KMS-11 (cell line): ENCODE measurements at regions not wholly inside any gene's neighbourhood (a gene's known extent, or its start where the extent isn't known, plus 50 kb on each side); places are given as distances from the start of the nearest gene placed in this dataset.

Experiments used
- H2AFZ ChIP-seq: fragments of 200-600 bp; sonication (generic); 2 replicates; pipeline ENCODE4 v1.6.1; 2016; ENCODE audit warnings: antibody characterized with exemption, mixed run types, low read depth
- H3K27ac ChIP-seq: fragments of 200-600 bp; sonication (generic); 2 replicates; pipeline ENCODE4 v1.6.1; 2016; ENCODE audit warnings: mild to moderate bottlenecking, mixed run types
- H3K27me3 ChIP-seq: fragments of 200-600 bp; sonication (generic); 2 replicates; pipeline ENCODE4 v1.6.1; 2017; ENCODE audit warnings: mild to moderate bottlenecking, low read depth, mixed run types, moderate library complexity; ENCODE audit not compliant: insufficient read depth
- H3K36me3 ChIP-seq: fragments of 200-600 bp; sonication (generic); 2 replicates; pipeline ENCODE4 v1.6.1; 2017; ENCODE audit warnings: mild to moderate bottlenecking, mixed run types; ENCODE audit not compliant: insufficient read depth
- H3K4me1 ChIP-seq: fragments of 200-600 bp; sonication (generic); 2 replicates; pipeline ENCODE4 v1.6.1; 2016; ENCODE audit warnings: mild to moderate bottlenecking, low read depth, mixed run types; ENCODE audit not compliant: poor library complexity, severe bottlenecking
- H3K4me2 ChIP-seq: fragments of 200-600 bp; sonication (generic); 2 replicates; pipeline ENCODE4 v1.7.0; 2016; ENCODE audit warnings: mild to moderate bottlenecking, mixed run types
- H3K4me3 ChIP-seq: fragments of 200-600 bp; sonication (generic); IDR thresholded peaks from 2 replicates; pipeline ENCODE4 v1.6.1; 2017; ENCODE audit warnings: low read depth, low read length, mixed read lengths; ENCODE audit not compliant: insufficient read depth
- H3K79me2 ChIP-seq: fragments of 200-600 bp; sonication (generic); 2 replicates; pipeline ENCODE4 v1.6.1; 2016; ENCODE audit warnings: low read depth, mixed run types; ENCODE audit not compliant: insufficient read depth
- H3K9ac ChIP-seq: fragments of 200-600 bp; sonication (generic); 2 replicates; pipeline ENCODE4 v1.6.1; 2016; ENCODE audit warnings: mild to moderate bottlenecking, mixed run types
- H4K20me1 ChIP-seq: fragments of 200-600 bp; sonication (generic); 2 replicates; pipeline ENCODE4 v1.6.1; 2016; ENCODE audit warnings: mild to moderate bottlenecking, mixed run types; ENCODE audit not compliant: insufficient read depth
- CTCF ChIP-seq: fragments of 200-600 bp; sonication (generic); conservative IDR thresholded peaks from 2 replicates; pipeline ENCODE4 v1.6.1; 2017; ENCODE audit warnings: low read depth, mild to moderate bottlenecking, antibody characterized with exemption, low read length, moderate library complexity, mixed read lengths

DNA sequence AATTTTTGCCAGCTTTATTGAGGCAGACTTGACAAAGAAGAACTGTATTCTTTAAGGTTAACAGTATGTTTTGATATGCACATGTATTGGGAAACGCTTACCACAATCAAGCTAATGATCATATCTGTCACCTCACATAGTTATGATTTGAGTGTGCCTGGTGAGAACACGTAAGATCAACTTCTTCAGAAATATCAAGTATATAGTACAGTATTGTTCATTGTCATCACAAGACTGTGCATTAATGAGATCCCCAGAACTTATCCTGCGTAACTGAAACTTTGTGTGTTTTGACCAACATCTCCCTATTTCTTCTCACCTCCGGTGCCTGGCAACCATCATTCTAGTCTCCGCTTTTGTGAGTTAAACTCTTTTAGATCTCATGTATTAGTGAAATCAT is 756.4 kb upstream of the EEF2KMT start:
- no peak overlapping the region for H3K27ac ChIP-seq
- TF ChIP-seq CTCF: no peak
- no peaks in the 10 kb centered on the region for H3K27me3 ChIP-seq
- H3K4me3 ChIP-seq: no peak overlapping the region
- no peaks in the 10 kb centered on the region for H3K79me2 ChIP-seq
- H2AFZ ChIP-seq: no peak overlapping the region
- H3K4me1 ChIP-seq: peaks cover 24% of the 10 kb centered on the region
- H4K20me1 ChIP-seq: no peaks in the 10 kb centered on the region
- no peak overlapping the region for H3K9ac ChIP-seq
- H3K36me3 ChIP-seq: no peaks in the 10 kb centered on the region
- H3K4me2 ChIP-seq: no peak overlapping the region

DNA sequence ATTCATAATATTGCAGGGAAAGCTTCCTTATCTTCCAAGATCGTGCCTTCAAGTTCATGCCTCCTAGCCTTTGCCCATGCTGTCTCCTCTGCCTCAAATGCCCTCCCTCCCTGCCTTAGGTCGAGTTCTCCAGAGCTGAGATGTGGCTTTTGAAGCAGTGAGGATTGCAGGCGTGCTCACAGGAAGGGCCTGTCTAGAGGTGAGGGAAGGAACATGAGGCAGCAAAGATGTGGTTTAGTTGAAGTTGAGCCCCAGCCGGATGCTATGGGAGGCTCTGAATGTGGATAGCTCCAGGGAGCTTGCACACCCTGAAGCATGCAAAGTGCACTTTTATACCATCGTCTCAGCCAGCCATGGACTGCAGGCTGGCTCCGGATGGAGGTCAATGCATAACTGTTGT is 754.6 kb upstream of the EEF2KMT start:
- H3K4me3 ChIP-seq: no peak overlapping the region
- peaks cover 24% of the 10 kb centered on the region for H3K4me1 ChIP-seq
- no peak overlapping the region for H3K9ac ChIP-seq
- peak overlapping the region; percentile 37; the same call in 1 of the 2 replicates for H3K27ac ChIP-seq
- peak overlapping the region; percentile 33 for H3K4me2 ChIP-seq
- no peaks in the 10 kb centered on the region for H3K79me2 ChIP-seq
- H2AFZ ChIP-seq: peak overlapping the region; percentile 31; the same call in 1 of the 2 replicates
- TF ChIP-seq CTCF: no peak
- no peaks in the 10 kb centered on the region for H4K20me1 ChIP-seq
- no peaks in the 10 kb centered on the region for H3K27me3 ChIP-seq
- H3K36me3 ChIP-seq: no peaks in the 10 kb centered on the region

GRCh38 chr16:5851393-5851982 is 753.9 kb upstream of the EEF2KMT start:
- peak overlapping the region; percentile 33 for H3K4me2 ChIP-seq
- no peaks in the 10 kb centered on the region for H3K79me2 ChIP-seq
- H3K27me3 ChIP-seq: no peaks in the 10 kb centered on the region
- no peak for TF ChIP-seq CTCF
- peak overlapping the region; percentile 37; the same call in 1 of the 2 replicates for H3K27ac ChIP-seq
- H3K4me1 ChIP-seq: peaks cover 24% of the 10 kb centered on the region
- H3K9ac ChIP-seq: no peak overlapping the region
- peak overlapping the region; percentile 31; the same call in 1 of the 2 replicates for H2AFZ ChIP-seq
- H3K4me3 ChIP-seq: no peak overlapping the region
- no peaks in the 10 kb centered on the region for H3K36me3 ChIP-seq
- H4K20me1 ChIP-seq: no peaks in the 10 kb centered on the region

DNA sequence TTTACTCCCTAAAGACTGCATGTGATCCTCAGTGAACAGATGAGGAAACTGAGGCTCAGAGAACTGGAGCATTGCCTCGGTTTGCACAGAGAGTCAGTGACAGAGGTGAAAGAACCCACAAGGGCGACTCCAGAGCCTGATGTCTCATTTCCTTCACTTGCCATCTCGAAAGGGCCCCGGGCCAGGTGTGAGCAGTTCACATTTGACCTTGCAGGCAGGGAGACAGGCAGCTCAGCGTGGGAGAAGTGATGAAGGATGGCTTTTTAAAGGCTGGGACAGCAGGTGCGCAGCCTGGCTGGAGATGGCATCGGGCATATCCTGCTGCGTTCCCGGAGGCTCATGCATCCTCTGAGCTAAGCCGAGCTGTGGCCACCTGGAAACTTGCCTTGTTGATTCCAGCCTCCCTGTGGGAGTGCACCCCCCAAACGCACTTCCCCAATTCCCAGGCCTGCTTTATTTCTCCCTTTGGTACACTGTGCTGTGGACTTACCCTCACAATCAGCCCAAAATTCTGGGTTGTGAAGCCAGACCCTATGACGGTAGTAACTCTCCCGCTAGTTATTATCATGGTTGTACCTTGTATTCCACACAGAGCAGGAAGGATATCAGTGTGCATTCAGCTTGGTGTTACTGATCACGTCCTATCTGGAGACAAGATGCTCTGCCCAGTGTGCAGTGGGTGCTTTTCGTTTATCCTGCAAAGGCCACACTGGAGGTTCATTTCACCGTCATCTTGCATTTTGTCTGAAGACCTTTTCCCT is 753.2 kb upstream of the EEF2KMT start:
- Histone ChIP-seq H3K79me2 (no peaks in the 10 kb centered on the region), H3K27ac (peak overlapping the region; percentile 37; the same call in 1 of the 2 replicates), H3K36me3 (no peaks in the 10 kb centered on the region), H3K4me1 (peaks cover 24% of the 10 kb centered on the region), H3K4me2 (peak overlapping the region; percentile 33; the same call in 1 of the 2 replicates), H2AFZ (peak overlapping the region; percentile 31; the same call in 1 of the 2 replicates), H4K20me1 (no peaks in the 10 kb centered on the region), H3K27me3 (no peaks in the 10 kb centered on the region), H3K4me3 (no peak overlapping the region), H3K9ac (no peak overlapping the region)
- no peak for TF ChIP-seq CTCF
